GM21529 (cell line): ENCODE measurements at regions not wholly inside any gene's neighbourhood (a gene's known extent, or its start where the extent isn't known, plus 50 kb on each side); places are given as distances from the start of the nearest gene placed in this dataset.
"Not testable (repeated sequence)": the region's sequence is repeated elsewhere in the genome, so short reads cannot be mapped to it uniquely, and the experiment has no call there.

Experiments
- ATAC-seq: cut with Tn5 transposase; IDR thresholded peaks from one replicate; pipeline ENCODE4 v1.9.1; 2021; ENCODE audit not compliant: unreplicated experiment

- ATAC-seq: not testable (repeated sequence)
Measured at GRCh38 chr6:28621268-28621667, 95.6 kb downstream of the GPX5 start.

- ATAC-seq: not testable (repeated sequence)
Measured at GRCh38 chr6:28623242-28623641, 97.6 kb downstream of the GPX5 start.

- not testable (repeated sequence) for ATAC-seq
Measured at GRCh38 chr6:28626386-28626785, 100.7 kb downstream of the GPX5 start.

GRCh38 chr6:28632326-28632851, 106.7 kb downstream of the GPX5 start:
- no peak for ATAC-seq

- ATAC-seq: no peak
Measured at GRCh38 chr6:28633445-28634215, 107.9 kb downstream of the GPX5 start.

GRCh38 chr6:28634411-28634760, 108.7 kb downstream of the GPX5 start:
- no peak for ATAC-seq

- ATAC-seq: no peak
Measured at GRCh38 chr6:28634761-28635546, 109.3 kb downstream of the GPX5 start.

GRCh38 chr6:28635547-28636158, 110.0 kb downstream of the GPX5 start:
- ATAC-seq: no peak

- ATAC-seq: no peak
Measured at GRCh38 chr6:28638787-28639430, 113.2 kb downstream of the GPX5 start.

- not testable (repeated sequence) for ATAC-seq
Measured at GRCh38 chr6:28639445-28640290, 114.0 kb downstream of the GPX5 start.

GRCh38 chr6:28643017-28643740, 117.5 kb downstream of the GPX5 start:
- ATAC-seq: no peak

- ATAC-seq: no peak
Measured at GRCh38 chr6:28646650-28647049, 121.0 kb downstream of the GPX5 start.

- no peak for ATAC-seq
Measured at GRCh38 chr6:28648035-28648877, 122.6 kb downstream of the GPX5 start.

- no peak for ATAC-seq
Measured at GRCh38 chr6:28648878-28649375, 123.2 kb downstream of the GPX5 start.

GRCh38 chr6:28651161-28651560, 125.5 kb downstream of the GPX5 start:
- ATAC-seq: no peak

GRCh38 chr6:28653876-28654275, 128.2 kb downstream of the GPX5 start:
- ATAC-seq: no peak

GRCh38 chr6:28655164-28655563, 129.5 kb downstream of the GPX5 start:
- ATAC-seq: no peak

GRCh38 chr6:28656715-28657114, 131.0 kb downstream of the GPX5 start:
- no peak for ATAC-seq

GRCh38 chr6:28657381-28657768, 131.7 kb downstream of the GPX5 start:
- no peak for ATAC-seq
